Activated naive CD4-positive, alpha-beta T cell treated with Interleukin-2 at 50 U/mL for 16 hours (primary cell): ENCODE measurements at regions not wholly inside any gene's neighbourhood (a gene's known extent, or its start where the extent isn't known, plus 50 kb on each side); places are given as distances from the start of the nearest gene placed in this dataset.
"Not testable (repeated sequence)": the region's sequence is repeated elsewhere in the genome, so short reads cannot be mapped to it uniquely, and the experiment has no call there.

ENCODE experiments used
- DNase-seq: peaks from one replicate; pipeline ENCODE4 v3.0.0-alpha.2; 2020

DNA sequence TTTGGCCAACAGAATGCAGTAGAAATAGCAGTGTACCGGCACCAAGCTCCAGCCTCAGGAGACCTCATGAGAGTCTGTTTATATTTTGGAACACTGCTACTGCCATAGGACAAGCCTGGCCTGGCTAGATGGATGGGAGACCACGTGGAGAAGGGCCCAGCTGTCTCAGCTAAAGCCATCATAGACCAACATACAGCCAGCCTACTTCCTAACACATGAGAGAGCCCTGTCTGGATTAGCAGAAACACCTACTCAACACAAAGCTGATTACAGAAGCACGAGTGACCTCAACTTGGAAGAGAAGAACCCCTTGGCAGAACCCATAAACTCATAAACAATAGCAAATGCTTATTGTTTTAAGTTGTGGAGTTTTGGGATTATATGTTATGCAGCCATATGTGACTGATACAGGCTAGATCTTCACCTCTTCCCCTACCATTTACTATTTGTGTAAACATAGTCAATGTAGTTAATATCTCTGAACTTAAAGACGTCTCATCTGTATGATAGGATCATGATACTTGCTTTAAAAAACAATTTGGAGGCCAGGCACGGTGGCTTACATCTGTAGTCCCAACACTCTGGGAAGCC, 199.4 kb upstream of the ZNF217 start:
- no peak for DNase-seq

DNA sequence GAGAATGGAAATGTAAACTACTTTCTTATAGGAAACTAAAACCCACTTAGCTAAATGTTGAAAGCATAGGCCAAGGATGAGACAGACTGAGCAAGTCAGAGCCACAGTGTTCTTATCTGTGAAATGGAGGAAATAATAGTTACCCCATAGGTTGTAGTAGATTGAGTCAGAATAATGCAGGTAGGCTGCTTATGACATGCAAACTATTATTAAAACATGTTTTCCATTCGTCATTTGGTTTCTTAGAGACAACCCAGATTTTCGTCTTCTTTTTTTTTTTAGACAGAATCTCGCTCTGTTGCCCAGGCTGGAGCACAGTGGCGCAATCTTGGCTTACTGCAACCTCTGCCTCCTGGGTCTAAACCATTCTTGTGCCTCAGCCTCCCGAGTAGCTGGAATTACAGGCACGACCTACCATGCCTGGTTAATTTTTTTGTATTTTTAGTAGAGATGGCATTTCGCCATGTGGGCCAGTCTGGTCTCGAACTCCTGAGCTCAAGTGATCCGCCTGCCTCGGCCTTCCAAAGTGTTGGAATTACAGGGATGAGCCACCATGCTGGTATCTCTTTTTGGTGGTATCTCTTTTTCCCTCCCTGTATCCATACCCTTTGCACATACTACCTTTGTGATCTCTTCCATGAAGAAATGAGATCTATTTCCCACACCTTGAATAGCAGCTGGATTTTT, 196.5 kb upstream of the ZNF217 start:
- no peak for DNase-seq

DNA sequence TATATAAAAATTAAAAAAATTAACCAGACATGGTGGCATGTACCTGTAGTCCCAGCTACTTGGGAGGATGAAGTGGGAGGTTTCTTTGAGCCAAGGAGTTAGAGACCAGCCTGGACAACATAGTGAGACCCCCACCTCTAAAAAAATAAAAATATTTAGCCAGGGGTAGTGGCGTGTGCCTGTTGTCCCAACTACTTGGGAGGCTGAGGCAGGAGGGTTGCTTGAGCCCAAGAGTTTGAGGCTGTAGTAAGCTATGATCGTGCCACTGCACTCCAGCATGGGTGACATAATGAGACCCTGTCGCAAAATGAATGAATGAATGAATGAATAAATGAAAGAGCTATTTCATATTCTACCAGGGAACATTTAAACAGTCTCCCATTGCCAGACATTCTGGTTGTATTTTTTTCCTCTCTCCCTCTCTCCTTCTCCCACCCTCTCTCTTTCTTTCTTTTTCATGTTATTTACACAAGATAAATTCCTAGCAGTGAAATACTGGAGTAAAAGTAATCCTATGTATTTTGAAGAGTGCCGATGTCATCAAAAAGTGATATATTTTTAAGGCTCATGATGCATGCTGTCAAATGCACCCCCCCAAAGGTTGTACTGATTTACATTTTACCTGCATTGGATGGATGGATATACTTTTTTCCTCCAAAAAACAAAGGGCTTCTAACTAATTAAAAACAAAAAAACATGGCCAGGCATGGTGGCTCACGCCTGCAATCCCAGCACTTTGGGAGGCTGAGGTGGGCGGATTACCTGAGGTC, 194.8 kb upstream of the ZNF217 start:
- DNase-seq, result no peak

DNA sequence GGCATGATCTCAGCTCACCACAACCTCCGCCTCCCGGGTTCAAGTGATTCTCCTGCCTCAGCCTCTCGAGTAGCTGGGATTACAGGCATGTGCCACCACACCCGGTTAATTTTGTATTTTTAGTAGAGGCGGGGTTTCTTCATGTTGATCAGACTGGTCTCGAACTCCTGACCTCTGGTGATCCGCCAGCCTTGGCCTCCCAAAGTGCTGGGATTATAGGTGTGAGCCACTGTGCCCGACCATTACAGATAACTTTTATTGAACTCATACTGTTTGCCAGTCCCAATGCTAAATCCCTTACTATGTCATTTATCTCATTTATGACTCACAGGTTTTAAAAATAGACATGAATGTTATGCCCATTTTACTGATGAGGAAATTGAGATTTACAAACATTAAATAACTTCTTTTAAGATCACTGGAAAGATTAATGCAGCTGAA, 193.9 kb upstream of the ZNF217 start:
- not testable (repeated sequence) for DNase-seq

DNA sequence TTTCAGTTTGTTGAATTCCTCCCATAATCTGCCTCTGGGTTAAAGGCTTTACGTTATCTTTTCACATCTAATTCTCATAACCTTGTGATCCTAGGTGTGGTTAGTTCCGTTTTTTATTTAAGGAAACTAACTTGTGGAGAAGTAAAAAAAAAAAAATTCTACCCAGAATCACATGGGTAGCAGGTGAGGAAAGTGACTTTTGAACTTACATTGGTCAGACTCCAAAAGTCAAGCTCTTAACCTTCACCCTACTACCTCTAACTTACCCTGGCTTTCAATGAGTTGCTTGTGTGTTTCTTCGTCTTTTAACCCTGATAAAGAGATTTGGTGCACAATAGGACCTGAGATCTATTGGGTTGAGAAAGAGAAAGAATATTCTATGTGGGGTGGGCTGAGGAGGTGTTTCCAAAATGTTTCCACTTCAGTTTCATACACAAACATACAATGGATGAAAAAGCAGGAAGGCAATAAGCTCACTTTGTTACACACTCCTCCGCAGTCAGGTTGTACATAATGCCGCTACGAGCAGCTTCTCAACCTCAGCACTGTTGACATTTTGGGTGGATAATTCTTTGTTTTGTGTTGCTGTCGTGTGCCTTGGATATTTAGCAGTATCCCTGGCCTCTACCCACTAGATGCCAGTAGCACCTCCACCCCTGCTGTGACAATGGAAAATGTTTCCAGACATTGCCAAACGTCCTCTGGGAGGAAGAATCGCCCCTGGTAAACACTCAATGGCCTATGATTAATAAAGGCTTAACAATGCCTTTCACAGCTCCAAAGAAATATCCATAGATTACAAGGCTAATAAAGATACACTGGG, 193.0 kb upstream of the ZNF217 start:
- no peak for DNase-seq

DNA sequence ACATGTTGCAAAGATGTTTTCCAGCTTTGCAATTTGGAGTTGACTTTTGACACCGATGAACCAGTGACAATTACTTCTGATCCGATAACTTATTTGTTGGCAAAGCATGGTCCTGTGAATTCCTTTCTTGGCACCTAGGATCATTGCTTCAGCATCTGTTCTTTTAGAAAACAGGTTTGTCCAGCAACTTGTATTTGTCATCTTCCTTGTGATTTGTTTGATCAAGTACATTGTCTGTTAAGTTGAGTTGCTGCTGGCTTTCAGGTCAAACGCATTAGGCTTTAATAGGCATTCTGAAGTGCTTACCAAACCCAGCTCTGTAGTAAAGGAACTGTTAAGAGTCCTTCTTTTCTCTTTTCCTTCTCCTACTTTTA, 192.4 kb upstream of the ZNF217 start:
- DNase-seq, result no peak

DNA sequence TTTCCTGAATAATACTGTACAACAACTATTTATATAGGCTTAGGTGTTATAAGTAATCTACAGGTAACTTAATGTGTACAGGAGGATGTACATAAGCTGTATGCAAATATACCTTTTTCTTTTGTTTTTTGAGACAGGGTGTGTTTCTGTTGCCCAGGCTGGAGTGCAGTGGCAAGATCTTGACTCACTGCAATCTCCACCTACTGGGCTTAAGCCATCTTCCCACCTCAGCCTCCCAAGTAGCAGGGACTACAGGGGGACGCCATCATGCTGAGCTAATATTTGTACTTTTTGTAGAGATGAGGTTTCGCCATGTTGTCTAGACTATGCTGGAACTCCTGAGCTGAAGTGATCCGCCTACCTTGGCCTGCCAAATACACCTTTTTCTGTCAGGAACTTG, 191.7 kb upstream of the ZNF217 start:
- DNase-seq, result no peak

DNA sequence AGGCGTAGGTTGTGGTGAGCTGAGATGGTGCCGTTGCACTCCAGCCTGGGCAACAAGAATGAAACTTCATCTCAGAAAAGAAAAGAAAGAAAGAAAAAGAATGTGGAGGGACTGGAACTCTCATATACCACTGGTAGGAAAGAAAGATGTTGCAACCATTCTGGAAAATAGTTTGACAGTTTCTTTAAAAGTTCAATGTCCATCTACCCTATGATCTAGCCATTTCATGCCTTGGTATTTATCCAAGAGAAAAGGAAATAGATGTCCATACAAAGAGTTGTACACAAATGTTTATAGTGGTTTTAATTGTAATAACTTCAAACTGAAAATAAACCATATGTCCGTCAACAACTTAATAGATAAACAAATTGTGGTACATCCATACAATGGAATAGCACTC, 190.1 kb upstream of the ZNF217 start:
- no peak for DNase-seq

DNA sequence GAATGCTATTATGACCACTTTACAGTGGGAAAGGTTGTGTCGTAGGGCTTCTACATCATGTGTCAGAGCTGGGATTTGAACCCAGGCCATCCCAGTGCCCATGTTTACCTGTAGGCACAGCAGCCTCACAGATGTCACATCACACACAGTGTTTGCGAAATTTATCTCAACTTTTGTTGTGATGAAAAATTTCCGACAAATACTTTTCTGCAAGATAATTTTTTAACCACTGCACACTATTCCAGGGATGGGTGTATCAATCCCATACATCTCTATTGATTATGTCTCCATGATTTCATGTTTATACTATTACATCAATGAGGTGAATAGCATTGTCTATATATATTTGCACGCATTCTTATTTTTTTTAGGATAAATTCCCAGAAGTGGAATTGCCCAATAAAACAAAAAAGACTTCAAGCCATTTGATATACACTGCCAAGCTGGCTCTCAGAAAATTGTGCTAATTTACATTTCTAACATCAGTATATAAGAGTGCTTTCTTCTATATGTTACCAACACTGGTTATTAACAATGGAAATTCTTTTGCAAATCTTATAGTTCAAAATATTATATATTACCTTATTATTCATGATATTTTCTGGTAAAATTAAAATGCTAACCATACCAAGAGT, 189.1 kb upstream of the ZNF217 start:
- DNase-seq, result no peak

DNA sequence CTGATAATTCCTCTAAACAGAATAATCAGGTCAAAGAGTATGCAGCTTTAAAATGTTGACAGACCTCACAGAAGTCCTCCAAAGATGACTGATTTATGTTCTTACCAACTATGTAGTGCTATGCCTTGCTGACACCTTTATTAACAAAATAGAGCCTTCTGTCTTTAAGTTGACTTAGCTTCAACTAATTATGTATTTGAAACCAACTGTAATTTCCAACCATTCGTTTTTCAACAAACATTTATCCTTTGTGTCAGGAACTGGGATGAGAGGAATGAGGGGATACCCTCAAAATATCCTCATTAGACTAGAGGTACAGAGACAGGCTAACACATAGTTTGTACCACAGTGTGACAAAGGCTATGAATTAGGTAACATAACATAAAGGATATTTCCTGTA, 186.2 kb upstream of the ZNF217 start:
- no peak for DNase-seq

DNA sequence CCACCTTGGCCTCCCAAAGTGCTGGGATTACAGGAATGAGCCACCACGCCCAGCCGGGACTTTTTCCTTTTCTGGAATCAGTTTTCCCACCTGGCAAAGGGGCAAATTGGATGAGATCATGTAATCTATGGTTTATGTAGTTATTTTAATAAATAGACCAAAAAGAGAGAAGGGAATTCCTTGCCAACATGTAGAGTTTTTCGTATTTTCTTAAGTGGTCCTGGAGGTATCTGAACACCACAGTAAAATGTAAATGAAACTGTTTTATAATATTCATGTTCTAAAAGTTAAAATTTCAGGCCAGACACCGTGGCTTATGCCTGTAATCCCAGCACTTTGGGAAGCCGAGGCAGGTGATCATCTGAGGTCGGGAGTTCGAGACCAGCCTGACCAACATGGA, 185.1 kb upstream of the ZNF217 start:
- no peak for DNase-seq

DNA sequence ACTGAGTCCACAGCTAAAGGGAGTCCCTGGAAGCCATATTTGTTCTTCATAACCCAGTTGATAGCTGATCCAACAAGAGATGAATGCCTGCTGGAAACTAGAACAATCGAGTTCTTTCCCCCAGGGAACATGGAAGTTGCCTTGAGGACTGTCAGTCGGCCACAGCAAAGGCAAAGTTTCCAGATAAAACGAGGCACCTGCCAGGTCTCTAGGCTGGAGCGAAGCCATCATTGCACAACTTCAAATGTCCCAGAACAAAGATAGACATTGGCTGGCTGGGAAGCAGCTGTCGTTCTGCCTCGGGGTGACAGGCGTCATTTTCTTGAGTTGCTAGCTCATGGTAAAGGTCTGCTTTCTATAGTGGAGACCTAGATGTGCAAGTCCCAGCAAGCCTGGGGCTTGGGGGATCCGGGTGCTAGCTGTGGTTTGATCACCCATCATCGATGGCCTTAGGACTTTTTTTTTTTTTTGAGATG, 184.4 kb upstream of the ZNF217 start:
- DNase-seq, result no peak

DNA sequence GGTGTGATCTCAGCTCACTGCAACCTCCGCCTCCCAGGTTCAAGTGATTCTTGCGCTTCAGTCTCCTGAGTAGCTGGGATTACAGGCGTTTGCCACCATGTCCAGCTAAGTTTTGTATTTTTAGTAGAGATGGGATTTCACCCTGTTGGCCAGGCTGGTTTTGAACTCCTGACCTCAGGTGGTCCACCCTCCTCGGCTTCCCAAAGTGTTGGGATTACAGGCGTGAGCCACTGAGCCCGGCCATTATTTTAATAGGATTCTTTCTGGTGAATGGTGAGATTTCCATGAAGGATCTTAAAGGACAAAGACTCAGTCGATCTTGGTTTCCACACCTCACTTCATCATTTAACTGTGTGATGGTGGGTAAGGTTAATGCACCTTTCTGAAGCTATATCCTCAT, 183.8 kb upstream of the ZNF217 start:
- DNase-seq, result not testable (repeated sequence)

DNA sequence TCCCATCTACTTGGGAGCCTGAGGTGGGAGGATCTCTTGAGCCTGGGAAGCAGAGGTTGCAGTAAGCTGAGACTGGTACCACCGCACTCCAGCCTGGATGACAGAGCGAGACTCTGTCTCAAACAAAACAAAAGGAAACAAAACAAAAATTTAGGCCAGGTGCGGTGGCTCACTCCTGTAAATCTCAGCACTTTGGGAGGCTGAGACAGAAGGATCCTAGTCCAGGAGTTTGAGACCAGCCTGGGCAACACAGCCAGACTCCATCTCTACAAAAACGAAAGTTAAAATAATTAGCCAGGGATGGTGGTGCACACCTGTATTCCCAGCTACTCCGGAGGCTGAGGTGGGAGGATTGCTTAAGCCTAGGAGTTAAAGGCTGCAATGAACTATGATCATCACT, 183.2 kb upstream of the ZNF217 start:
- DNase-seq, result no peak

DNA sequence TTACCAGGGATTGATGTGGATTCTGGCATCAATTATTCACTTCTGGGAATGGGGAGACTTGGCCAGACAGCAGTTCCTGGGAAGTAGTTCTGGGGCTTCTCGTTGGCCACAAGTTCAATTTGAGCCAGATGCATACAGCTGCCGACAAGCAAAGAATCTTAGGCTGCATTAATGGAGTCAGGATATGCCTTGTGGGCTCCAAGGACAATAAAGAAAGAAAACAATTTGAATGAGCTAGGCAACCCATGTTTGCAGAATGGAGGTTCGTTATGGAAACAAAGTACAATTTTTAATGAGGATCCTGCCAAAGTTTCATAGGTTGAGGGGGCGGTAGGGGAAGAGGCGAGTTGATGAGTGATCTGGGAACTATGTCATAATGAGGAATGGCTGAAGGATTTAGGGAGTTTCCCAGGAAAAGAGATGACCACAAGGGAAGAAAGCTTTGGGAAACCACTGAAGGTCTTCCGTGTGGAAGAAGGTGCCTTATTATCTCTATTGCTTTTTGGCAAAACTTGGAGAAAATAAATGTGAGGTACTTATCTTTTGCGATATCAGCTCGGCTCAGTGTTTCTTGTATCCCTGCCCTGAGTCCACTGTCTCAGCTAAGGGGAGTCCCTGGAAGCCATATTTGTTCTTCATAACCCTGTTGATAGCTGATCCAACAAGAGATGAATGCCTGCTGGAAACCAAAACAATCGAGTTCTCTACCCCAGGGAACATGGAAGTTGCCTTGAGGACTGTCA, 181.0 kb upstream of the ZNF217 start:
- DNase-seq, result no peak

DNA sequence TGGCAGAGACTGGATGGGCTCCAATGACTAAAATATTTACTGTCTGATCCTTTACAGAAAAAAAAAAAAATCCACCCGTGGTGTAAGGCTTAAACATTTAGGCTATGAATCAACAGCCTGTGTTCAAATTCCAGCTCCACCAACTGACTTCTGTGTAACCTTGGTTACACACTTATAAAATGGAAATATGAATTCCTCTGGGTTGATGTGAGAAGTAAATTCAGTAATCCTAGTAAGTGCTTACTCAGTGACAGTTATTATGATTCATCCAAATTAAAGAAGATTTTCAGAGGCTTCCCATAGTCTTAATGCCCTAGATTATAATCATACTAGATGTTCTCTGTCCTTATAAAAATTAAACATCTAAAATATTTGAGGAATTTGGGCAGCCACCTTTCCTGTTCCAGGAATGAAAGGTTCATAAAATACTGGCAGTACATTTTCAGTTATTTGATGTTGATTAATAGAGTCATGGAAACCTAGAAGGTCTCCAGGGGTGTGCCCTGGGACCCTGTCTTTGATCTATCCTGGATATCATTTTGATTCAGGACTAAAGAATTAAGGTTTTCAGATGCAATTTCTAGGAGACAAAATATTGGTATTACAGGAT, 180.3 kb upstream of the ZNF217 start:
- no peak for DNase-seq

DNA sequence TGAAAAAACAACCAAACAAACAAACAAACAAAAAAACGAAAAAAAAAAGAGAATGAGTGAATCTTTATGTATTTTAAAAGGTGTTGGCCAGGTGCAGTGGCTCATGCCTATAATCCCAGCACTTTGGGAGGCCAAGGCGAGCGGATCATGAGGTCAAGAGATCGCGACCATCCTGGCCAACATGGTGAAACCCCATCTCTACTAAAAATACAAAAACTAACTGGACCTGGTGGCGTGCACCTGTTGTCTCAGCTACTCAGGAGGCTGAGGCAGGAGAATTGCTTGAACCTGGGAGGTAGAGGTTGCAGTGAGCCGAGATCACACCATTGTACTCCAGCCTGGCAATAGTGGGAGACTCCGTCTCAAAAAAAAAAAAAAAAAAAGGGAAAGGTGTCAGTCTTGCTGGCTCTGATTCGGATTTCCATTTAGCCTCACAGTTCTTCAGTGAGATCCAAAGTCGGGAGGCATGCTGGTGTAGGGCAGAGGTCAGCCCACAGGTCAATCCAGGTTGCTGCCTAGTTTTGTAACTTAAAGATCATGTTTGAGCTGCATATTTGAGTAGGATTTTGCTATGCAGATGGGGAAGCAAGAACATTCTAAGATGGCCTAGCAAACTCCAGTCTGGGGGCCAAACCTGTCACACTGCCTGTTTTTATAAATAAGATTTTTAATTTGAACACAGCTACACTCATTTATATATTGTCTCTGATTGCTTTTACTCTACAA, 179.6 kb upstream of the ZNF217 start:
- DNase-seq, result not testable (repeated sequence)

DNA sequence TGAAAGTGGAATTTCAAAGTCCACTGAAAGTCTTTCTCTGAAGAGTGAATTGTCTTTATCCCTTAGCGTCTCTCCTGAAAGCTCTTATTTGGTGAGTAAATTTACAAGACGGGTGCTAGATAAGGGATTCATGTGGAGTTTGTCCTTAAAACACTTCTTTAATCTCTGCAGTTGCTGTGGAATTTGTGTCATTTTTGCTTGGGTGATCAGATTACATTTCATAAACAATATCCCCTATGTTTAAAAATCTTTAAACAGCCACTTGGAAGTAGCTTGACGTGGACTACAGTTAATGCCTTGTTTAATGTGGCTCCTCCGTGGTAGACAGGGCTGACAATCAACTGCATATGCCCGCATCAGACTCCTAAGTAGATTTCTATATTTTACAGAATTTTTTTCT, 175.4 kb upstream of the ZNF217 start:
- DNase-seq, result no peak

DNA sequence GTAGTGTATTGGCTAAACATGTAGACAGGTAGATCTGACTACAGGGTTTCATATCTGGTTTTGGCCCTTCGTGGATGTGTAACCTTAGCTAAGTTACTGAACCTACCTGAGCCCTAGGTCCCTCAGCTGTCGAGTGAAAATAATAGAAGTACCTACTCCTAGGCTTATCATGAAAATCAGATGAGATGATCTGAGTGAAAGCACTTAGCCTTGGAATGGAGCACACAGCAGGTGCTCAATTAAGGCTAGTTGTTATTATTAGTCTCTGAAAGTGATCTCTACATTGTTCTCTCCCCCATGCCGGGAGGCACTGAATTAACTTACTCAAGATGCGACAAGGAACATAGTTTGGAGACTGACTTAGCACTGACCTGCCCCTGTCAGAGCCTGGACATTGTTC, 174.7 kb upstream of the ZNF217 start:
- no peak for DNase-seq

DNA sequence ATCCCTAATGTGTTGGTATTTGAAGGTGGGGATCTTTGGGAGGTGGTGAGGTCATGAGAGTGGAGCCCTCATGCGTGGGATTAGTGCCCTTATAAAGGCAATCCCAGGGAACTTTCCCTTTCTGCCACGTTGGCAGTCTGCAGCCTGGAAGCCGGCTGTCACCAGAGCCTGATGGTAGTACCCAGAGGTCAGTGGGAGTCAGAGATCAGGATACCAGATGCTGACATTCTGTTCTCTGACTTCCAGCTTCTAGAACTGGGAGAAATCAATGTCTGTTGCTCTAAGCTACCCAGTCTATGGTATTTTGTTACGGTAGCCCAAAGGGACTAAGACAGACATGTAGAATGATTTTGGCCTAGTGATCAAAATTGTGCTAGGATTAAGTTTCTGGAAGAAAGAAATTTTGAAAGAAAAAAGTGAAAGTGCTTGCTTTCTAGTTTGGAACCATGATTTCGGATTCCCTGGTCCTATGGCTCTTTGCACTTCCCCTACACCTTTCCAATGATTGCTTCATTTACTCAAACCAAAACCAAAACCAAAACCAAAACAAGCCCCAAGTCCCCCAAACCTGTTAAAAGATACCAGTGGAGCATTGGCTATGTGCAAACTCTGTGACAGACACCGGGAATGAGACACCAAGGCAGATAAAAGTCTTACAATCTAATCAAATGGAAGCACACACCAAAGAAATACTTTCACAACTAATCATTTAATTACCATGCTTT, 173.7 kb upstream of the ZNF217 start:
- DNase-seq, result no peak
